A549 (cell line): ENCODE measurements at regions not wholly inside any gene's neighbourhood (a gene's known extent, or its start where the extent isn't known, plus 50 kb on each side); places are given as distances from the start of the nearest gene placed in this dataset.

Experiments used
- ATAC-seq, 2 experiments: fragments of 200-7000 bp in 1 of 2; fragments of >200 bp in 1 of 2; cut with Nextera tagmentation in 1 of 2; cut with Tn5 transposase in 1 of 2; 3 replicates each; pipeline versions ENCODE4 v1.8.0 to v1.9.1; 2018 to 2020; ENCODE audit warnings: mild to moderate bottlenecking in 1 of 2, moderate library complexity in 1 of 2
- CTCF ChIA-PET: fragments of 300-600 bp; sonication (Branson Sonifier 250); formaldehyde crosslinking; extraction: SDS; loops from one replicate; lab custom pipeline; 2021; ENCODE audit warnings: antibody characterized with exemption, inconsistent platforms; lab: Yijun Ruan, JAX
- POLR2A ChIA-PET: fragments of 350-600 bp; formaldehyde crosslinking; extraction: SDS; loops from one replicate; lab custom pipeline; 2021; ENCODE audit warnings: antibody characterized with exemption, inconsistent platforms; lab: Yijun Ruan, JAX
- DNase-seq, 2 experiments: peaks; one replicate each; pipeline versions ENCODE4 v3.0.0 to v3.0.0-alpha.2; 2011 to 2016; ENCODE audit warnings: low read depth in 1 of 2, low spot score in 1 of 2
- FAIRE-seq: peaks from 2 replicates; lab custom pipeline; 2011; peaks lifted over from hg19 to GRCh38; lab: Jason Lieb, UNC
- H3K27ac ChIP-seq, 2 experiments: fragments of >200 bp; sonication (Bioruptor Twin); formaldehyde crosslinking; 3 replicates each; pipeline ENCODE4 v1.5.1; 2016 to 2017
- H3K4me1 ChIP-seq: fragments of >200 bp; sonication (Bioruptor Twin); formaldehyde crosslinking; 3 replicates; pipeline ENCODE4 v1.6.1; 2016
- H3K4me2 ChIP-seq: fragments of >200 bp; sonication (Bioruptor Twin); formaldehyde crosslinking; 3 replicates; pipeline ENCODE4 v1.6.1; 2016
- H3K4me3 ChIP-seq: fragments of >200 bp; sonication (Bioruptor Twin); formaldehyde crosslinking; 3 replicates; pipeline ENCODE4 v1.5.1; 2016
- H3K9me3 ChIP-seq: fragments of >200 bp; sonication (Bioruptor Twin); formaldehyde crosslinking; 3 replicates; pipeline ENCODE4 v1.6.1; 2016
- E2F6 ChIP-seq: IDR thresholded peaks from 2 replicates; pipeline ENCODE4 v1.6.1; 2012; ENCODE audit warnings: low read depth, borderline replicate concordance
- EHF ChIP-seq: fragments of 250-450 bp; sonication (Bioruptor Pico); IDR thresholded peaks from 2 replicates; pipeline ENCODE4 v1.5.0; 2020; ENCODE audit warnings: mild to moderate bottlenecking
- ELK1 ChIP-seq: fragments of 150-350 bp; IDR thresholded peaks from 2 replicates; pipeline ENCODE4 v1.6.1; 2014; ENCODE audit warnings: low read depth, mild to moderate bottlenecking, low read length
- EP300 ChIP-seq, 2 experiments: fragments of >200 bp; sonication (Bioruptor Twin); formaldehyde crosslinking; IDR thresholded peaks; 2 replicates in 1 of 2; 3 replicates in 1 of 2; pipeline ENCODE4 v1.6.1; 2016 to 2017
- ESRRA ChIP-seq: fragments of 150-350 bp; IDR thresholded peaks from 2 replicates; pipeline ENCODE4 v1.6.1; 2014; ENCODE audit warnings: mild to moderate bottlenecking, low read length, borderline replicate concordance
- FOXS1 ChIP-seq: fragments of 250-450 bp; sonication (Bioruptor Pico); IDR thresholded peaks from 2 replicates; pipeline ENCODE4 v1.5.0; 2020; ENCODE audit warnings: mild to moderate bottlenecking, moderate library complexity
- GATA3 ChIP-seq: IDR thresholded peaks from 2 replicates; pipeline ENCODE4 v1.6.1; 2012; ENCODE audit warnings: borderline replicate concordance
- HDAC2 ChIP-seq: fragments of 200-600 bp; sonication (generic); IDR thresholded peaks from 2 replicates; pipeline ENCODE4 v1.6.1; 2016
- HMGXB4 ChIP-seq: fragments of 250-450 bp; sonication (Bioruptor Pico); IDR thresholded peaks from 2 replicates; pipeline ENCODE4 v1.5.0; 2021; ENCODE audit warnings: mild to moderate bottlenecking, moderate library complexity, borderline replicate concordance
- HOXB13 ChIP-seq: fragments of 250-450 bp; sonication (Bioruptor Pico); IDR thresholded peaks from 2 replicates; pipeline ENCODE4 v1.5.0; 2020; ENCODE audit warnings: low read depth, mild to moderate bottlenecking, moderate library complexity
- HOXB5 ChIP-seq: fragments of 250-450 bp; sonication (Bioruptor Pico); IDR thresholded peaks from 2 replicates; pipeline ENCODE4 v1.5.0; 2020; ENCODE audit warnings: mild to moderate bottlenecking, moderate library complexity
- JUN ChIP-seq, 2 experiments: fragments of >200 bp; sonication (Bioruptor Twin); formaldehyde crosslinking; IDR thresholded peaks; 2 replicates in 1 of 2; 3 replicates in 1 of 2; pipeline ENCODE4 v1.6.1; 2016 to 2017
- KDM1A ChIP-seq: fragments of 200-600 bp; sonication (generic); IDR thresholded peaks from 2 replicates; pipeline ENCODE4 v1.6.1; 2016; ENCODE audit warnings: low read depth, mild to moderate bottlenecking
- MAFK ChIP-seq: fragments of 450-650 bp; IDR thresholded peaks from 2 replicates; pipeline ENCODE4 v1.6.1; 2014; ENCODE audit not compliant: partially characterized antibody
- MAX ChIP-seq: IDR thresholded peaks from 2 replicates; pipeline ENCODE4 v1.6.1; 2012
- MAZ ChIP-seq: fragments of 150-350 bp; IDR thresholded peaks from 2 replicates; pipeline ENCODE4 v1.6.1; 2014; ENCODE audit warnings: antibody characterized with exemption, low read depth, low read length, borderline replicate concordance
- NFE2L2 ChIP-seq: fragments of 150-350 bp; conservative IDR thresholded peaks from 2 replicates; pipeline ENCODE4 v1.6.1; 2014; ENCODE audit warnings: low read length
- NR3C1 ChIP-seq: fragments of >200 bp; sonication (Bioruptor Twin); formaldehyde crosslinking; IDR thresholded peaks from 3 replicates; pipeline ENCODE4 v1.6.1; 2017
- POLR2A ChIP-seq: IDR thresholded peaks from 2 replicates; pipeline ENCODE4 v1.6.1; 2012; ENCODE audit warnings: mild to moderate bottlenecking, low read length
- RCOR1 ChIP-seq: fragments of 150-350 bp; IDR thresholded peaks from 2 replicates; pipeline ENCODE4 v1.6.1; 2014; ENCODE audit warnings: antibody characterized with exemption, low read length, low read depth
- RFX5 ChIP-seq: fragments of 450-650 bp; IDR thresholded peaks from 2 replicates; pipeline ENCODE4 v1.7.1; 2014; ENCODE audit warnings: antibody characterized with exemption, mild to moderate bottlenecking, moderate library complexity
- RNF2 ChIP-seq: fragments of 200-600 bp; sonication (generic); IDR thresholded peaks from 2 replicates; pipeline ENCODE4 v1.6.1; 2016; ENCODE audit warnings: low read depth, mild to moderate bottlenecking, antibody characterized with exemption, moderate library complexity, borderline replicate concordance
- SREBF2 ChIP-seq: fragments of 450-650 bp; IDR thresholded peaks from 2 replicates; pipeline ENCODE4 v1.6.1; 2014; ENCODE audit warnings: mild to moderate bottlenecking, moderate library complexity
- TP53 ChIP-seq: fragments of 250-450 bp; sonication (Bioruptor Pico); IDR thresholded peaks from 2 replicates; pipeline ENCODE4 v1.5.0; 2021; ENCODE audit warnings: mild to moderate bottlenecking, moderate library complexity
- USF2 ChIP-seq: fragments of 450-650 bp; IDR thresholded peaks from 2 replicates; pipeline ENCODE4 v1.6.1; 2014; ENCODE audit warnings: antibody characterized with exemption
- ZSCAN20 ChIP-seq: fragments of 250-450 bp; sonication (Bioruptor Pico); IDR thresholded peaks from 2 replicates; pipeline ENCODE4 v1.8.0; 2022; ENCODE audit warnings: mild to moderate bottlenecking, moderate library complexity
- WGBS: methylation state at CpG from one replicate; pipeline ENCODE4 v1.1.6; 2017; ENCODE audit errors: missing lambda C conversion rate; 5-methylcytosine and 5-hydroxymethylcytosine counted together

- CTCF ChIA-PET: no interaction called here
- WGBS: 12% methylated on average over 5 of the region's 5 CpGs
- no peak overlapping the region for H3K27ac ChIP-seq
Measured at GRCh38 chr2:129056309-129056958, 737.8 kb upstream of the HS6ST1 start.

GRCh38 chr2:129056959-129057317, 738.3 kb upstream of the HS6ST1 start:
- TF ChIP-seq MAFK: no peak
- no peak for TF ChIP-seq NFE2L2
- TF ChIP-seq HMGXB4 (CRISPR knock-in tag): no peak
- TF ChIP-seq GATA3: no peak
- no peak for TF ChIP-seq ELK1
- TF ChIP-seq RCOR1: no peak
- no peak for TF ChIP-seq MAX
- TF ChIP-seq RFX5: no peak
- TF ChIP-seq EP300 (IDR thresholded peaks at IDR 0.05): no peak
- TF ChIP-seq NR3C1: no peak
- TF ChIP-seq JUN (IDR thresholded peaks at IDR 0.05): no peak
- no peak for TF ChIP-seq MAZ
- TF ChIP-seq EHF (CRISPR knock-in tag): no peak
- no peak for TF ChIP-seq FOXS1 (CRISPR knock-in tag)
- TF ChIP-seq POLR2A: no peak
- TF ChIP-seq ESRRA: no peak
- TF ChIP-seq HOXB5: no peak
- no peak for TF ChIP-seq TP53
- TF ChIP-seq SREBF2: no peak
- FAIRE-seq (no peak), DNase-seq (no peak), ATAC-seq (no peak)
- Histone ChIP-seq H3K4me2 (no peak overlapping the region), H3K4me1 (no peaks in the 10 kb centered on the region), H3K9me3 (no peaks in the 10 kb centered on the region), H3K4me3 (no peak overlapping the region), H3K27ac (no peak overlapping the region)
- CTCF ChIA-PET: no interaction called here
- POLR2A ChIA-PET: no interaction called here
- WGBS: 6% methylated on average over 2 of the region's 2 CpGs

More at GRCh38 chr2:129056309-129056958, 737.8 kb upstream of the HS6ST1 start:
- Histone ChIP-seq H3K4me1 (no peaks in the 10 kb centered on the region), H3K4me3 (no peak overlapping the region), H3K4me2 (no peak overlapping the region), H3K9me3 (no peaks in the 10 kb centered on the region)
- DNase-seq: no peak
- POLR2A ChIA-PET: no interaction called here
- ATAC-seq: no peak
- no peak for FAIRE-seq
- TF ChIP-seq HDAC2: no peak
- TF ChIP-seq USF2: no peak
- TF ChIP-seq EP300 (IDR thresholded peaks at IDR 0.05): no peak
- no peak for TF ChIP-seq E2F6
- TF ChIP-seq RFX5: no peak
- TF ChIP-seq ZSCAN20 (CRISPR knock-in tag): no peak
- no peak for TF ChIP-seq ELK1
- no peak for TF ChIP-seq EHF (CRISPR knock-in tag)
- no peak for TF ChIP-seq RNF2
- no peak for TF ChIP-seq NR3C1
- no peak for TF ChIP-seq KDM1A
- no peak for TF ChIP-seq NFE2L2
- no peak for TF ChIP-seq HOXB13 (CRISPR knock-in tag)
